ENCODE measurements at regions not wholly inside any gene's neighbourhood (a gene's known extent, or its start where the extent isn't known, plus 50 kb on each side); places are given as distances from the start of the nearest gene placed in this dataset.
"Not testable (repeated sequence)": the region's sequence is repeated elsewhere in the genome, so short reads cannot be mapped to it uniquely, and the experiment has no call there.

- in situ Hi-C loops (cut with MboI; ENCODE audit: low sequenced_read_pairs): no loop called here
- no peaks in the 10 kb centered on the region for H3K9me3 ChIP-seq
- H3K4me3 ChIP-seq: no peak overlapping the region
- no peaks in the 10 kb centered on the region for H3K27me3 ChIP-seq (ENCODE audit: low read depth)
- no peaks in the 10 kb centered on the region for H3K4me1 ChIP-seq
- no peak for DNase-seq (ENCODE audit: low spot score in 2 of 2)
- no peaks in the 10 kb centered on the region for H3K36me3 ChIP-seq (replicated peaks)
Measured at GRCh38 chr20:58032599-58032998, 195.9 kb downstream of the ANKRD60 start.

GRCh38 chr20:58031350-58031749 is 197.1 kb downstream of the ANKRD60 start:
- DNase-seq (ENCODE audit: low spot score in 2 of 2); H3K4me3 ChIP-seq; H3K36me3 ChIP-seq (replicated peaks); H3K9me3 ChIP-seq; in situ Hi-C loops (cut with MboI; ENCODE audit: low sequenced_read_pairs); H3K4me1 ChIP-seq; H3K27me3 ChIP-seq (ENCODE audit: low read depth): not testable (repeated sequence)

GRCh38 chr20:58028123-58028522 is 200.3 kb downstream of the ANKRD60 start:
- no peaks in the 10 kb centered on the region for H3K27me3 ChIP-seq (ENCODE audit: low read depth)
- no peaks in the 10 kb centered on the region for H3K4me1 ChIP-seq
- no peaks in the 10 kb centered on the region for H3K36me3 ChIP-seq (replicated peaks)
- H3K9me3 ChIP-seq: no peaks in the 10 kb centered on the region
- in situ Hi-C loops (cut with MboI; ENCODE audit: low sequenced_read_pairs): no loop called here
- no peak overlapping the region for H3K4me3 ChIP-seq
- peak in 1 of 2 experiments; percentile 20 for DNase-seq (ENCODE audit: low spot score in 2 of 2)

GRCh38 chr20:58026361-58026760 is 202.1 kb downstream of the ANKRD60 start:
- Histone ChIP-seq H3K27me3 (ENCODE audit: low read depth) (no peaks in the 10 kb centered on the region), H3K4me3 (no peak overlapping the region), H3K36me3 (replicated peaks) (no peaks in the 10 kb centered on the region), H3K9me3 (no peaks in the 10 kb centered on the region), H3K4me1 (no peaks in the 10 kb centered on the region)
- in situ Hi-C loops (cut with MboI; ENCODE audit: low sequenced_read_pairs): no loop called here
- DNase-seq (ENCODE audit: low spot score in 2 of 2): no peak

- no peak overlapping the region for H3K4me3 ChIP-seq
- DNase-seq (ENCODE audit: low spot score in 2 of 2): no peak
- no peaks in the 10 kb centered on the region for H3K36me3 ChIP-seq (replicated peaks)
- in situ Hi-C loops (cut with MboI; ENCODE audit: low sequenced_read_pairs): no loop called here
- H3K9me3 ChIP-seq: no peaks in the 10 kb centered on the region
- no peaks in the 10 kb centered on the region for H3K4me1 ChIP-seq
- H3K27me3 ChIP-seq (ENCODE audit: low read depth): no peaks in the 10 kb centered on the region
Measured at GRCh38 chr20:58025233-58025632, 203.2 kb downstream of the ANKRD60 start.

- Histone ChIP-seq H3K4me3 (no peak overlapping the region), H3K27me3 (ENCODE audit: low read depth) (no peaks in the 10 kb centered on the region), H3K9me3 (no peaks in the 10 kb centered on the region), H3K36me3 (replicated peaks) (no peaks in the 10 kb centered on the region), H3K4me1 (no peaks in the 10 kb centered on the region)
- in situ Hi-C loops (cut with MboI; ENCODE audit: low sequenced_read_pairs): no loop called here
- DNase-seq (ENCODE audit: low spot score in 2 of 2): no peak
Measured at GRCh38 chr20:58024241-58024721, 204.2 kb downstream of the ANKRD60 start.

- no peak overlapping the region for H3K4me3 ChIP-seq
- no peaks in the 10 kb centered on the region for H3K27me3 ChIP-seq (ENCODE audit: low read depth)
- DNase-seq (ENCODE audit: low spot score in 2 of 2): no peak
- in situ Hi-C loops (cut with MboI; ENCODE audit: low sequenced_read_pairs): no loop called here
- H3K36me3 ChIP-seq (replicated peaks): no peaks in the 10 kb centered on the region
- no peaks in the 10 kb centered on the region for H3K4me1 ChIP-seq
- H3K9me3 ChIP-seq: no peaks in the 10 kb centered on the region
Measured at GRCh38 chr20:58023781-58024180, 204.7 kb downstream of the ANKRD60 start.

- no peaks in the 10 kb centered on the region for H3K27me3 ChIP-seq (ENCODE audit: low read depth)
Measured at GRCh38 chr20:58023346-58023745, 205.1 kb downstream of the ANKRD60 start.

GRCh38 chr20:58022711-58023110 is 205.7 kb downstream of the ANKRD60 start:
- in situ Hi-C loops (cut with MboI; ENCODE audit: low sequenced_read_pairs): no loop called here
- Histone ChIP-seq H3K4me3 (no peak overlapping the region), H3K36me3 (replicated peaks) (no peaks in the 10 kb centered on the region), H3K27me3 (ENCODE audit: low read depth) (no peaks in the 10 kb centered on the region), H3K9me3 (no peaks in the 10 kb centered on the region), H3K4me1 (no peaks in the 10 kb centered on the region)
- no peak for DNase-seq (ENCODE audit: low spot score in 2 of 2)

More at GRCh38 chr20:58023346-58023745, 205.1 kb downstream of the ANKRD60 start:
- H3K4me3 ChIP-seq: no peak overlapping the region
- H3K4me1 ChIP-seq: no peaks in the 10 kb centered on the region
- no peak for DNase-seq (ENCODE audit: low spot score in 2 of 2)
- no peaks in the 10 kb centered on the region for H3K36me3 ChIP-seq (replicated peaks)
- in situ Hi-C loops (cut with MboI; ENCODE audit: low sequenced_read_pairs): no loop called here
- no peaks in the 10 kb centered on the region for H3K9me3 ChIP-seq

GRCh38 chr20:58021481-58021880 is 207.0 kb downstream of the ANKRD60 start:
- Histone ChIP-seq H3K4me3 (no peak overlapping the region), H3K4me1 (no peaks in the 10 kb centered on the region), H3K36me3 (replicated peaks) (no peaks in the 10 kb centered on the region), H3K27me3 (ENCODE audit: low read depth) (no peaks in the 10 kb centered on the region), H3K9me3 (no peaks in the 10 kb centered on the region)
- DNase-seq (ENCODE audit: low spot score in 2 of 2): peak in 1 of 2 experiments; percentile 40
- in situ Hi-C loops (cut with MboI; ENCODE audit: low sequenced_read_pairs): no loop called here

GRCh38 chr20:58020656-58021454 is 207.6 kb downstream of the ANKRD60 start:
- DNase-seq (ENCODE audit: low spot score in 2 of 2): no peak
- in situ Hi-C loops (cut with MboI; ENCODE audit: low sequenced_read_pairs): no loop called here

GRCh38 chr20:58019850-58020625 is 208.4 kb downstream of the ANKRD60 start:
- no peaks in the 10 kb centered on the region for H3K27me3 ChIP-seq (ENCODE audit: low read depth)
- no peak for DNase-seq (ENCODE audit: low spot score in 2 of 2)

More at GRCh38 chr20:58020656-58021454, 207.6 kb downstream of the ANKRD60 start:
- H3K9me3 ChIP-seq: no peaks in the 10 kb centered on the region
- no peak overlapping the region for H3K4me3 ChIP-seq
- H3K36me3 ChIP-seq (replicated peaks): no peaks in the 10 kb centered on the region
- no peaks in the 10 kb centered on the region for H3K4me1 ChIP-seq
- no peaks in the 10 kb centered on the region for H3K27me3 ChIP-seq (ENCODE audit: low read depth)

GRCh38 chr20:58019027-58019849 is 209.2 kb downstream of the ANKRD60 start:
- Histone ChIP-seq H3K4me3 (no peak overlapping the region), H3K36me3 (replicated peaks) (no peaks in the 10 kb centered on the region), H3K4me1 (no peaks in the 10 kb centered on the region), H3K9me3 (no peaks in the 10 kb centered on the region), H3K27me3 (ENCODE audit: low read depth) (no peaks in the 10 kb centered on the region)
- in situ Hi-C loops (cut with MboI; ENCODE audit: low sequenced_read_pairs): no loop called here
- no peak for DNase-seq (ENCODE audit: low spot score in 2 of 2)

More at GRCh38 chr20:58019850-58020625, 208.4 kb downstream of the ANKRD60 start:
- no peaks in the 10 kb centered on the region for H3K4me1 ChIP-seq
- no peak overlapping the region for H3K4me3 ChIP-seq
- H3K36me3 ChIP-seq (replicated peaks): no peaks in the 10 kb centered on the region
- in situ Hi-C loops (cut with MboI; ENCODE audit: low sequenced_read_pairs): no loop called here
- no peaks in the 10 kb centered on the region for H3K9me3 ChIP-seq
